OCI-LY1 (cell line): ENCODE measurements at regions not wholly inside any gene's neighbourhood (a gene's known extent, or its start where the extent isn't known, plus 50 kb on each side); places are given as distances from the start of the nearest gene placed in this dataset.

Experiments
- CTCF ChIP-seq: fragments of 200-600 bp; sonication (generic), shearing (Covaris generic); IDR thresholded peaks from 2 replicates; pipeline ENCODE4 v1.5.1; 2017; ENCODE audit warnings: mild to moderate bottlenecking, antibody characterized with exemption, low read length, moderate library complexity, mixed read lengths
- EZH2 ChIP-seq: fragments of 200-600 bp; sonication (generic), shearing (Covaris generic); IDR thresholded peaks from 2 replicates; pipeline ENCODE4 v1.8.0; 2017; ENCODE audit warnings: borderline replicate concordance, mixed run types, mild to moderate bottlenecking, antibody characterized with exemption, low read length, moderate library complexity, mixed read lengths

- TF ChIP-seq CTCF: no peak
- no peak for TF ChIP-seq EZH2
Measured at GRCh38 chr5:154542000-154542399, 64.0 kb upstream of the HAND1 start.
